EH (cell line): ENCODE measurements at regions not wholly inside any gene's neighbourhood (a gene's known extent, or its start where the extent isn't known, plus 50 kb on each side); places are given as distances from the start of the nearest gene placed in this dataset.

ENCODE experiments used
- DNase-seq: peaks from one replicate; pipeline ENCODE4 v3.0.0-alpha.2; 2015; ENCODE audit warnings: low read depth

DNA sequence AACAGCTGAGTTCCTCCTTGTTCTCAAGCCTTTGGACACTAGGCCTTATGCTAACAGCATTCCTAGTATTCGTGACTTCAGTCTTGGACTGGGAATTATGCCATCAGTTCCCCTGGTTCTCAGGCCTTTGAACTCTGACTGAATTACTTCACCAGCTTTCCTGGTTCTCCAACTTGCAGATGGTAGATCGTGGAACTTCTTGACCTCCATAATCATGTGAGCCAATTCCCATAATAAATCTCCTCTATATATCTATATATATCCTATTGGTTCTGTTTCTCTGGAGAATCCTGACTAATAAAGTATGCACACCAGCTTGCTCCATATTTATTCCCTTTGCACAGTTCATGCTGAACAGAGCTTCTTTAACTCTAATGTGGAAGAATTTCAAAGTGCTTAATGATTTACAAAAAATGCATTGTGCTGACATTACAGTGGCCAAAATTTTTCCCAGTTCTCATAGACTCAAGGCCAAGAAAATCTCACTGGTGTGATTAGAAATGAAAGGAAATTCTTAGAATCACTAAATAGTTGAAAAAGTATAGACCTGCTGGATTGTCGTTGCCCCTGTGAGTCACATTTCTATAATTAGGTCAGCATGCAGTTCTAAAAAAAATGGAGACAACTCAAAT, 462.9 kb upstream of the ADAMTS5 start:
- peak; percentile 97 for DNase-seq

DNA sequence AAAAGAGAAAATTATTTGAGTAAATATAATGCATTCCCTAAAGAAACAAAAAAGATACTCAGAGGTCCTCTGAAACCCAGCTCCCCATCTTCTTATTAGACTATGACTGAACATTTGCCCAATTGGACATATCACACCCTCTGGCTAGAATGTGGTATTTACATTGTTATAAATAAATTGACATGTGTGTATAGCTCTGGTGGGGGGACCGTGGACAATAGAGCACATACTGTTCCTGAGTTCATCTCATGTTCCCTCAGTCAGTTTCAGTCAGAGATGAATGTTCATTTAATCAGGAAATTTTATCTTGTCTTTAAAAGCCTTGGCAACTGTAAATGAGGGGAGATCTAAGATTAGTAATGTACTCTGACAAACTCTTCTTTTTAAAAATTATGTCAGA, 459.3 kb upstream of the ADAMTS5 start:
- DNase-seq: peak; percentile 19

DNA sequence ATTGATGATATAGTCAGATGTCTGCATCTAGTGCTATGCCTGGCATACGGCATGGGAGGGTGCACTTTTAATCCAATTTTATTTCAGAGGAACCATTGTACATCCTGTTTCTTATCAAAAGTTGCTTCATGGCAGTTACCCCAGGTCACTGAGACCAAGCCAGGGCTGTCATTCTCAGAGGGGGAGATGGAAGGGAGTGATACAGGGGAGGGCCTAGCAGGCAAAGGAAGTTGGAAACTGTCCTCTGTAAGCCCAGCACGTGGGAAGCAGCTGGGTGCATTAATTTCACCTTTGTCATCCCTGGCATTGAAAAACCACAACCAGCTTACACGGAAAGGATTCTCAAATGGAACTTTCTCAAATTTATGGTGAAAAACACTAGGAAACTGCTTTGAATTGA, 458.7 kb upstream of the ADAMTS5 start:
- DNase-seq: peak; percentile 89

DNA sequence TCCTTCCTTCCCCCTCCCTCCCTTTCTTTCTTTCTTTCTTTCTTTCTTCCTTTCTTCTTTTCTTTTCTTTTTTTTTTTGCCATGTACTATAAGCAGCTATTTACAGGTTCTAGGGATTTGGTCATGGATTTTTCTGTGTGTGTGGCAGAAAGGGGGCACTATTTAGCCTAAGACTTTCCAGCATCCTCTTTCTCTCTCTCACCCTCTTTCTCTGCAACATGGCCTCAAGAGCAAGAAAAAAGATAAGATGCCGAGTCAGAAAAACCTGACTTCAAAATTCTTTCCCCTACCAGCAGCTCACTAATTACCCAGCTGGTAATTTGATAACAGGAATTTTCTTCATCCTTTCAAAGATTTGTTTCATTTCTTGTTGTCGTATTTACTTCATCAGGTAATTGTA, 458.3 kb upstream of the ADAMTS5 start:
- peak; percentile 32 for DNase-seq

DNA sequence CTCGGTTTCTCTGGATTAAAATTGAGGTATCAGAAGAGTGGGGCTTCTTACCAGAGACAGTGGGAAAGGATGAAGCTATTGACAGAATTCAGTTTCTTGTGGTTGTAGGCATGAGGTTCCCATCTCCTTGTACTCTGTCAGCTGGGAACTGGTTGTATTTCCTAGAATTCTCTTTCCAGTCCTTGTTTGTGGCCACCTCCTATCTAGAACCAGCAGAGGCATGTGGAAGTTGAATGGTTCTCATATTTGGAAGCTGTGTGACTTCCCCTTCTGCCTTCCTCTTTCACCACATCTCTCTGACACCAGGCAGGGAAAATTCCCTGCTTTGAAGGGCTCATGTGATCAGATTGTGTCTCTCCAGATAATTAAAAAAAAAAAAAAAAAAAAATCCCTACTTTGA, 457.7 kb upstream of the ADAMTS5 start:
- DNase-seq: peak; percentile 73

DNA sequence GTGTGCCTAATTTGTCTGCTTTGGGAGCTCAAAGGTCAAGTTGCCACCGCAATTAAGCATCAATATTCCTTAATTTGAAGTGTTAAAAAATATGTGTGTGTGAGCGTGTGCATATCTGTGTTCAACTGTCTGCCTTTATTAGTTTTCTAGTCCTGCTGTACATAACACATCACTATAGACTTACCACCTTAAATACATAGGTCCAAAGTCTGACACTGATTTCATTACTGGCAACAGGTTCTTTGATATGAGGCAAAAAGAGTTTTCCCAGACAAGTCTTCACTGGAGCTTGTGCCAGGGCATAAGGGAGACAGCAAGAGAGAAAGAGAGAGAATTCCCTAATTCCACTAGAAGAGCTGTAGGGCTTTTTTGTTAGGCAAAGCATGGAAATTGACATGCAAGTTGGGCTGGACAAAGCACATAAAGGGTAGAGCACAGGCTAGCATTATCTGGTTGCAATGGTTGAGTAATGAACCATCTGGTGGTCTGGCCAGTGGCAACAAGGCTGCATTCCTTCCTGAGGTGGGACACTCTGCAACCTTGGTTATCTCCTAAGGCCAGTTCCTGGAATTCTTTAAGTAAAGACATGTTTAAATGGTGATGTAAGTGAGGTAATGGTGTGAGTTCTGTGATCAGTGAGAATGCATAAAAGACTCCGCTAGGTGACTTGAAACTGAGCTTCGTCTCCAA, 457.2 kb upstream of the ADAMTS5 start:
- DNase-seq: peak; percentile 78

DNA sequence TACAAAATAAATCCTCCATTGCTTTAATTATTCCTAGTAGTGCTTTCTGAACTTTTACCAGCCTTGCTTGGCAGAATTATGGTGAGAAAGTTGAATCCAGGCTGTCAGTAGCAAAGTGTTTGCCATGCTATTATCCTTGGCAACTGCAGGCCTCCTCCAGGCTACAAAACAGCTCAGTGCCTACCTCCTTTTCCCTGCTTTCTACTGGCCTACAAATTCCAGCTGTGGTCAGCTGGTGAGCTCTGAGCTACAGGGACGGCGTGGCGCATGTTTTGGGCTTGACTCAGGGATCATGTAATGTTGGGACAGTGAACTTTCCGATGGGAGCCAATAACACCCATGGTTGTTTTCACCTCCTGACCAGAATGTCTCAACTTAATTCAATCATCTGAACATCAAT, 456.1 kb upstream of the ADAMTS5 start:
- DNase-seq: peak; percentile 99

DNA sequence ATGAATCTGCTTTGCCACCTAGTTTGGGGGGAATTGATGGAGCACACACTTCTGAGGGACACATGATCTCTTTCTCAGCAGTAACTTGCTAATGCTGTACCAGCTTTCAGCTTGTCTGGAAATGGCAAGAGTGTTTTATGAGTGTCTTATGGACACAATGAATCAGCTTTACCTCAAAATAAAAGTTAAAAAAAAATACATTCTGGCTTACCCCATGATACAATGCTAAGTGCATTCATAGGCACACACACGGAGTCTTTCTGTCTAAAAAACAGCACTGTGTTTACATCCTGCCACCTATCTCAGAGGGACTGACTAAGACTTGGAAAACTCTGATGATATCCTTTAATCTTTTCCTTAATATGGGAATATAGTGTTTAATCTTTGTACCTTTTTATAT, 455.5 kb upstream of the ADAMTS5 start:
- DNase-seq: peak; percentile 72

DNA sequence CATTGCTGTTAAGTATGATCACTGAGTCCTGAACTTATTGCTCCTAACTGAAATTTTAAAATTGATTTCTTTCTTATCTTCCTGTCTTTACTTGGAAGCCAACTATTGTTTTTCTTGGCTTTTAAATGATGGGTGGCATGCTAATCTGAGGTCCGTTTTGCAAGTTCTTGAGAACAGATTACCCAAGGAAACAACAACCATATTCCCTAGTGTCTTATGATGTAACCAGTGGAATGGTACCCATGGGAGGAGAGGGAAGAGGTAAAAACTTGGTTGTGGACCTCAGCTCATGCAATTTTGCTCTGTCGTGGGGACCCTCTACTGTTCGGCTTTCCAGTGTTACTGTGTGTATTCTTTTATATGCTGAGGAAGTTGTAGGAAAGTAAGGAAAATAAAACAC, 454.8 kb upstream of the ADAMTS5 start:
- DNase-seq: no peak

DNA sequence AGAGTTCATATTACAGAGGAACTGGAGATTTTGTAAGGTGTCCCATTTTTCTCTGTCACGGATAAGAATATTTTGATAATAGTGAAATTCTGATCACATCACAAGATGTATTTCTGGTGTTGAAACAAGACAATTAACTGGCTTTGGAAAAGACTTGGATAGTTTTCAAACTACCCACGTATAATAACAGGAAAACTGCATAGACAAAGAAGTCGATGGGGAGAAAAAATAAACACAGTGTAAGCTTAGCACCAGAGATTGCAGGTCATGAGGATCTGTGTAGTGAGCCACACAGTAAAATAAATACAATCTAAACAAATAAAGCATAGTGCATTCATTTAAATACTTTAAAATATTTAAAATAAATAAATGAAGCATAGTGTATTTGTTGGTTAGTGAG, 452.3 kb upstream of the ADAMTS5 start:
- no peak for DNase-seq

DNA sequence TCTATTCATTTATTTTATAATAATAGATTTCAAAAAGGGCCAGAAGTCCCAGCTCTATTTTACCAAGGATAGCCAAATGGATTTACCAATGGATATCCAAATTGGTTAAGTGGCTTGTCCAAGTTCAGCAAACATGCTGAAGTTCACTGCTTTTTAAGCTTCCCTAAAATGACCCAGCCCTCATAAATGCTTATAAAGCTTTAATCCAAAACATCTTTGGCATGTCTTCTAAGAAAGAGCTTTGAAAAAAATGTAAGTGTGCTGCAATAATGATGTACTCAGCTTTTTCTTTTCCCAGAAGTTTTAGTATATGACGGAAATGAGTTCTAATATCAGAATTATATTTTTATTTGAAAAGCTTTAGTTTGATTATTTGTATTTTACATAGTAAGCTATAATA, 451.5 kb upstream of the ADAMTS5 start:
- DNase-seq: peak; percentile 28

DNA sequence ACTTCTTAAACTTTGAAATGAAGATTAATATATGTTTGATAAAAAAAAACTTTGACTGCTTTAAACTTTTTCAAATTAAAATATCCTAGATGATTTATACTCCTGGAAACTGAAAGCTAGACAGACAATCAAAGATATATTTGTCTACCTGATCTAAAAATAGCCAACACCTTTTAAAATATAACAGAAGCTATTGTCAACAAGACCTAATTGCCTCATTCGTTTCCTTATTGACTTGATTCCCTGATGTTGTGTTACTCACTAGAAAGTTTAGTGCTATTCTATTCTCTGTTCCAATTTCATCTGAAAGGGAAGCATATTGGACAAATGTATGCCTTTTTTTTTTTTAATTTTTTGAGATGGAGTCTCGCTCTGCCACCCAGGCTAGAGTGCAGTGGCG, 445.6 kb upstream of the ADAMTS5 start:
- DNase-seq: no peak

DNA sequence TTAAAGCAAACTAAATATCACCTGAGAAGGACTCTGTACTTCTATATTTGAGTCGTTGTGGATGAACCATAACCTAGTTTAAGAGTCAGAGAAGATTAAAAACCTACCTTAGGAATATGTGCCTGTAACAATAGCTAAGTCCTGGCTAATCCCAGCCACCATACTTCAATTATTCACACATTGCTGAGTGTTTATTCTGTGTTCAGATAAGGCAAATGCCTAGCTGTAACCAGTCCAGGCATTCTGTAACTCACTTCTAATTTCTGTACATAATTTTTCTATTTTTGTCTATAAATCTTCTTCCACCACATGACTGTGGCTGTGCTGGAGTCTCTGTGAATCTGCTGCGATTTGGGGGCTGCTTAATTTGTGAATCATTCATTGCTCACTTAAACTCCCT, 441.9 kb upstream of the ADAMTS5 start:
- DNase-seq: no peak

DNA sequence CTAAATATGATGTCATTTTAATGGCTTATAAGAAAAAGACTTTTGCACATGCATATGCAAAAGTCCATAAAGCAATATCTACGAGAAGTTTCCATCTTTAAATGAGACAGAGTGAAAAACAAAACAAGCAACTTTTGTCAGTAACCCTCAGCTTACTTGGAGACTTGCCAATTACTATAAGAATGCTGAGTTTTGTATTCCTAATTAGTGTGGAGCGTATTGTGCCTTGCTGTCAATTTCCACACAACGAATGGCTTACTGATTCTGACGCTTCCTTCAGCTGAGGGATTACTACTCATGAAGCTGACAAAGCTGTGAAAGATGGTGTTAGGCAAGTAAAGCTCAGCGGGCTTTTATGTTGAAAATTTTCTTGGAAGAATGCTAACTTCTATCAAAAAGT, 440.4 kb upstream of the ADAMTS5 start:
- DNase-seq: no peak

DNA sequence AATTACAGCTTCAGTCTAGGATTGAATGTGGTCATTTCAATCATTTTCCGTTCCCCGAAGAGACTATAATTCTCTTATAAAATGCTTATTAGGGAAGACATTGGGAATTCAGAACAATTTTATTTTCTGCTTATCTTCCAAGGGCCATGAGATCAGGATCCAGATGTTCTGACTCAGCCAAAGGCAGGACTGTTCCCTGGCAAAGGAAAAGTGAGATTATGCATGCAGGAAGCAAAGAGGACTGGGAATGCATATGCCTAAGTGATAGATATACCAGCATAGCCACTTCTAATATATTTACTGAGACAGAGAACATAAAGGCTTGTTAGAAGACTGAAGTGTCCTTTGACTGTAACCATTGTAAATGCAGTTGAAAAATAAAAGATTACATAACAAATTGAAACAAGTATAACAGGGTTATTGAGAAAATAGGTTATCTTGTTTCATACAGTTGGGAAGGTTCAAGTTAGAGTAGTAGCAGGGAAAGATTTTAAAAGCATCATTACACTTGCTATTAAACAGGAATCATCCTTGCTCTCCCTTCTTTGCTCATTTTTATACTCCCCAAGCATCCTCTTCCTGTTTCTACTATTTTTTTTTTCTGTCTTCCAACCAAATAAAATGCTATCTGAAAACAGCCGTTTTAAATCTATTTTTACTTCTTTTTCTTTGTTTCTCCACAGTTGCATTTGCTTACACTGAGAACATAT, 439.6 kb upstream of the ADAMTS5 start:
- DNase-seq: peak; percentile 61

DNA sequence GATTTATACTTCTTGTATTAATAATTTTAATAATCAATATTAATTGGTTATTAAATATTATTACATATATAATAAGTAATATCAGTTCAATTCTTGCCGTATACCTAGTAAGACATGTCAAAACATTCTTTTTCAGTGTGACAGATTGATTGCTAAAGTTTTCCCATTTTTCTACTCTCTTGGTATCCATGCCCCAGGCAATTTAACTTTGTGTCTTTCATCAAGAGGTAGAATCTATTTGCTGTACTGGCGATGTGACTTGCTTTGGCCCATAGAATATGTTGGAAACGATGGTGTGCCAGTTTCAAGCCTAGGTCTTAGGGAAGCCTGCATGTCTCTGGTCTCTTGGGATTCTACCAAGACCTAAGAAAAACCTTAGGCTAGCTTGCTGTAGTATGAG, 436.1 kb upstream of the ADAMTS5 start:
- no peak for DNase-seq

DNA sequence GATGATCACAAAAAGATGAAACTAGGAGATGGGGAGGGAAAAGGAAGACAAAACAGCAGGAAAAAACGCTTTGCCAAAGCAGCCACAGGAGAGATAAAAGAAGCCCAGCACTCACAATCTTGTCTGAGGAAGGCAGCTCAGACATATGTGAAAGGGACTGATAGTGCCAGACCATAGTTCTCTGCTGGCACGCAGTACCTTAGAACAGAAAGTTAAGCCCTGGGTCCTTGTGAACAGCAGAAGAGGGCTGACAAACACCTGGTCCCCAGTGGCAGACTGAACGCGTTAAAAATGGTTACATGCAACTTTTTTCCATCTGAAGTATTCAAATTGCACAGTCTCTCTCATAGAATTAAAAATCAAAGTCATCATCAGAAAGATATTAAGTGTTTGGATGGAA, 433.2 kb upstream of the ADAMTS5 start:
- DNase-seq: no peak

DNA sequence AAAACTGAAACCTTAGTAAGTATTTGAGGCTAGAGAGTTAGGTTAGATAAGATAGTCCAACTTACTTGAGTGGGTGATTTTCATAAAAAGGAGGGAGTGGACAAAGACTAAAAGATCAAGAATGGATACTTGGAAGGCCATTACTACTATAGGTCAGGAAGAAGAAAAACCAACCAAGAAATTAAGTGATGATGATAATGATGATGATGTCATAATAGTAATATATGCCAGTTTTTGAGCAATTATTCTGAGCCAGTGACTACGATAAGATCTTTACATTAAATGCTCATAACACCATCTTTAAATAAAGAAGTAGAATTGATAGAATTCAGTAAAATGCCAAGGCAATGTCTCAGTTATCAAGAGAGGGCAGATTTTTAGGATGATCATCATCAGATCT, 430.7 kb upstream of the ADAMTS5 start:
- DNase-seq: no peak

DNA sequence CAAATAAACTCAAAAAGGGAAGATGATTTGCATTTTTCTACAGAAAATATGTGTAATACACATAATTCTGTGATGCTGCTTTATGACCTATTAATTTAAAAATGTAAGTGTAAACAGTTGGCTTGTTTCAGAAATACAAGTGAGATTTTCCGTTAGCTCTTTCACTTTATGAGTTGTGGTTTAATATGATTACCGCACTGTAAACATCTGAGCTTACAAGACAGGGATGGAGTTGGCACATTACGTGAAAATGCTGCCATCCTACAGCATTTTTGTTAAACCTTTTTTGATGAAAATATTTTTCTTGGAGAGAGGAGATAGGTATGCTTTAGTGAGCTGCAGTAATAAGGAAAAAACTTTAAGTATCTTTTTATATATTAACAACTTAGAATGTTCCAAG, 426.8 kb upstream of the ADAMTS5 start:
- DNase-seq: peak; percentile 11

DNA sequence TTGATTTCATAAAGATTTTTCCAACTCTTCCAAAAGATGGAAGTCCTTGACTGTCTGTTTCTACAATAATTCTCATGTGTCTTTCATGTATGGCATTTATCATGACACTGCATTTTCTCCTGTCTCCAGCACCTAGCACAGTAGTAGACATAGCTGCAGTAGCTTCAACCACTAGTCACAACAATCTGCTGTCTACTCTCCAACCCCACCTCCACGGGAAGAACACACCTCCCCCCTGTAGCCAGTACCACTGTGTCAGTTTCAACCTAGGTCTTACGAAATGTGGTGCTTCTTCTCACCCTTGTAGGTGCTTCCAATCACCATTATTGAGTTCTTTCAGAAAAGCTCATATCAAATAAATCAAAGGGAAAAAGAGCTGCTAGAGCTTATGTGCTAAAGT, 425.1 kb upstream of the ADAMTS5 start:
- DNase-seq: no peak

DNA sequence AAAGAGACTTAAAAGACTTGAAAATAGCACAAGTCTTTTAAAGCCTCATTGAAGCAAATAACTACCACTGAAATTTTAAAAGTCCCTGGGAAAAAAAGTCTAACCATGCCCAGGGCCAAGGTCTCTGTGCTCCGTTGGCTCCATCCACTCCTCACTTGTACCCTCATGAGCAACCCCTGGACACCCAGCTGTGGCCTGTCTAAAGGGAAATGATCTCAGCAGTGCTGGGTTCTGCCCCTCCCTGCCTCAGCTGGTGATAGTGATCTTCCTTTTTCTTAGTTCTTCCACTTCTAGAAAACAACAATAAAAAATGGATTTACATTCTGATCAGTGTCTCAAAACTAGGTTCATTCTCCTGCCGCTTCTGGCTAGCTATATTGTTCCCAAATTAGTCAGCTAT, 423.5 kb upstream of the ADAMTS5 start:
- DNase-seq: no peak

DNA sequence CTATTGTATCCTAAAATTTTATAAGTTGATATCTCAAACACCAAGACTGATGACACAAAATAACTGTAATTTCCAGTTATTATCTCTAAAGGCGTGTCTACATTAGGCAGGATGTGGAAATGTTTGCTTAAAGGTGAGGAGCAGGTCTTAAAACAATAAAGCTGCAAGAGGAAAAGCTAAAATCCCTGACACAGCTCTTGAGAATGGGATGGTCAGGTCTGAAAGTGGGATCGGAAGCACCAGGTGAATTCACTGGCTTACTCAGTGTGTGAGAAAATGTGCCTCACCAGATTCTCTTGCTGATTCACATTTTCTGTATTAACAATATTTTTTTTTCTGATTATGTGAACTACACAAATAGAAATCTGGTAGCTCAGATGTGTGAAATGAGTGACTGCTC, 421.9 kb upstream of the ADAMTS5 start:
- no peak for DNase-seq

DNA sequence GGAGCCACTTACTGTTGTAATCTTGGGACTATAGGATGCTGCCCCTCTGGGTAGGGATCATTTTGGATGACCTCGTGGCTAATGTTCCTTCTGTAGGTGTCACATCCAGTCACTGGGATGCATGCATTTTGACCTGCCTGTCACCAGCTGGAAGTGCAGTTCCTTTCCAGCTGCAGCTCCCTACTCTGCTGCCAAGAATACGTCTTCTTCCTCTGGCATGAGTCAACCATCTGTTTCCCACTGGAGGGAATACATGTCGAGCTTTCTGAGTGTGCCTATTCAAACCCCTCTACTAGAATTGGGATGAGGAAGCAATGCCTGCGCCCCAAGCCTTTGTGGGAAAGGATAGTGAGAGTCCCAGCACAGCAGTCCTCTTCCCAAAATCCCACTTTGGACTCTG, 415.5 kb upstream of the ADAMTS5 start:
- peak; percentile 9 for DNase-seq

DNA sequence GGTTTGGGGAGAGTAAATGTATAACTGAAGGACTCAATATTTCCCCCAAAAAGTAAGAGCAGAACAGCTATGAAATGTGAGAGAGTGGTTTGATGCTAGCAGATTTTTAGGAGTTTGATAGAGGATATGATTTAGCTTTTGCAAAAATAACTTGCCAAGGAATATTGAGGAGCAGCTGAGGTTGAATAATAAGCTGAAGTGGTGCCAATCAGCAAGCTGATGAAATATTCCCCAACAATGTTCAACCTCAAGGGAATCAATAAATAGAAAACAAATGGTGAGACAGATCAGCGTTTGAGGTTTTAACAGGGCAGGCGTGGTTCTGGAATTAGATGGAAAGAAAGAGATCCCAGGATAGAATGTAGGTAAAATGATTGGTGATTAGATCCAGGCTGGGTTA, 413.4 kb upstream of the ADAMTS5 start:
- no peak for DNase-seq
